Vagina (tissue), 2 donors: ENCODE measurements at regions not wholly inside any gene's neighbourhood (a gene's known extent, or its start where the extent isn't known, plus 50 kb on each side); places are given as distances from the start of the nearest gene placed in this dataset.

Experiments used
- POLR2AphosphoS5 ChIP-seq, 2 donors: sonication (generic); formaldehyde crosslinking; IDR thresholded peaks; one replicate each; pipeline ENCODE4 v1.9.0; 2017; ENCODE audit warnings: antibody characterized with exemption in 2 of 2, mild to moderate bottlenecking in 2 of 2, low read depth in 1 of 2; ENCODE audit not compliant: insufficient read depth in 1 of 2
- TF ChIP-seq, protein P1 (sequence below), 3 experiments: fragments of 450-650 bp in 2 of 3; fragments of 200-600 bp in 1 of 3; sonication (generic) in 1 of 3; IDR thresholded peaks; one replicate each; pipeline ENCODE4 v1.5.1; 2017 to 2019; ENCODE audit warnings: antibody characterized with exemption in 3 of 3, mild to moderate bottlenecking in 2 of 3, moderate library complexity in 2 of 3

DNA sequence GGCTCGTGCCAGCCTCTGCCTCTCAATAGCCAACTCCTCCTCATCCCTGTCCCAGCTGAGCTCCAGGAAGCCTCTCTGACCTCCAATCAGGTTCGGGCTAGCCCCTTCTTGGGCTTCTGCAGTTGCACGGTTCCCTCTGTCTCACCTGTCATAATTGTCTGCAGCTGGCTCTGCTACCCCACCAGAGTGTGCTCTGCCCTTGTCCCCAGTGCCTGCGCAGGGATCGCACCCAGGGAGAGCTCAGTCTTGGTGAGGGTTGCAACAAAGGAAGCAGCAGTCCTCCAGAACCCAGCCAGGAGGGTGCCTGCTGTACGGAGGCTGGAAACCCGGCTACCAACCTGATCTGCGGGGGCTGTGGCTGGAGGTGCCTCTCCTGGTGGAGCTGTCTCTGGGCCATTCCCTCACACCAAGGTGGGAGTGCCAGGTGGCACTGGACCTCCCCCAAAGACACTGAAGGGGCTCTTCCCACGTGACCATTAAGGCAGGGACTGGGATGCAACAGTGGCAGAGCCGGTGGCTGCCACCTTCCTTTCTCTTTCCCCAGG lies 63.5 kb upstream of the DMRTB1 start:
- no peak for TF ChIP-seq POLR2AphosphoS5 (IDR thresholded peaks at IDR 0.05; ENCODE audit: insufficient read depth in 1 of 2, low read depth in 1 of 2)
- TF ChIP-seq, protein P1, sequence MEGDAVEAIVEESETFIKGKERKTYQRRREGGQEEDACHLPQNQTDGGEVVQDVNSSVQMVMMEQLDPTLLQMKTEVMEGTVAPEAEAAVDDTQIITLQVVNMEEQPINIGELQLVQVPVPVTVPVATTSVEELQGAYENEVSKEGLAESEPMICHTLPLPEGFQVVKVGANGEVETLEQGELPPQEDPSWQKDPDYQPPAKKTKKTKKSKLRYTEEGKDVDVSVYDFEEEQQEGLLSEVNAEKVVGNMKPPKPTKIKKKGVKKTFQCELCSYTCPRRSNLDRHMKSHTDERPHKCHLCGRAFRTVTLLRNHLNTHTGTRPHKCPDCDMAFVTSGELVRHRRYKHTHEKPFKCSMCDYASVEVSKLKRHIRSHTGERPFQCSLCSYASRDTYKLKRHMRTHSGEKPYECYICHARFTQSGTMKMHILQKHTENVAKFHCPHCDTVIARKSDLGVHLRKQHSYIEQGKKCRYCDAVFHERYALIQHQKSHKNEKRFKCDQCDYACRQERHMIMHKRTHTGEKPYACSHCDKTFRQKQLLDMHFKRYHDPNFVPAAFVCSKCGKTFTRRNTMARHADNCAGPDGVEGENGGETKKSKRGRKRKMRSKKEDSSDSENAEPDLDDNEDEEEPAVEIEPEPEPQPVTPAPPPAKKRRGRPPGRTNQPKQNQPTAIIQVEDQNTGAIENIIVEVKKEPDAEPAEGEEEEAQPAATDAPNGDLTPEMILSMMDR (IDR thresholded peaks at IDR 0.05) = no peak
